HCT116 (cell line): ENCODE measurements at regions not wholly inside any gene's neighbourhood (a gene's known extent, or its start where the extent isn't known, plus 50 kb on each side); places are given as distances from the start of the nearest gene placed in this dataset.

ENCODE experiments used
- ATAC-seq: fragments of 200-7000 bp; cut with Tn5 transposase; 2 replicates; pipeline ENCODE4 v1.9.1; 2020; ENCODE audit warnings: mild to moderate bottlenecking, moderate library complexity
- BruUV-seq: library from RNA; stranded (reverse); fragments of 400-500 nt; replicated peaks from 2 replicates; lab custom pipeline; 2021; lab: Mats Ljungman, UMichigan
- CTCF ChIA-PET: fragments of 300-600 bp; sonication (Branson Sonifier 250); formaldehyde crosslinking; loops from one replicate; lab custom pipeline; 2021; ENCODE audit warnings: antibody characterized with exemption; lab: Charles Lee
- POLR2A ChIA-PET: fragments of 300-600, 350-600 bp; sonication (Branson Sonifier 250); formaldehyde crosslinking; loops from one replicate; lab custom pipeline; 2021; ENCODE audit warnings: antibody characterized with exemption; lab: Charles Lee
- RAD21 ChIA-PET, 2 experiments: fragments of 300-600 bp; sonication (Branson Sonifier 250); formaldehyde crosslinking; loops; one replicate each; lab custom pipeline; 2023; ENCODE audit warnings: low total read pairs in 2 of 2; ENCODE audit not compliant: uncharacterized antibody in 2 of 2, unreplicated experiment in 2 of 2, low non-redundant PET in 1 of 2; lab: Charles Lee
- DNase-seq: peaks from one replicate; pipeline ENCODE4 v3.0.0-alpha.2; 2010; ENCODE audit warnings: low read depth, low spot score
- H2AFZ ChIP-seq: fragments of 200-600 bp; shearing (Covaris generic), sonication (generic); 2 replicates; pipeline ENCODE4 v1.6.1; 2017; ENCODE audit warnings: low read depth, mixed run types, mixed read lengths, antibody characterized with exemption, low read length; ENCODE audit not compliant: poor library complexity, severe bottlenecking
- H3K27ac ChIP-seq: 2 replicates; pipeline ENCODE4 v1.5.1; 2012; ENCODE audit warnings: low read depth, low read length
- H3K27me3 ChIP-seq: fragments of 200-600 bp; sonication (generic); 2 replicates; pipeline ENCODE4 v1.6.1; 2016; ENCODE audit warnings: mixed run types, low read length, mixed read lengths; ENCODE audit not compliant: insufficient read depth
- H3K36me3 ChIP-seq, 2 experiments: fragments of 200-500 bp in 1 of 2; fragments of 200-600 bp in 1 of 2; sonication (Bioruptor generic) in 1 of 2; sonication (generic) in 1 of 2; 2 replicates each; pipeline versions ENCODE4 v1.5.1 to v1.6.1; 2014 to 2016; ENCODE audit warnings: low read length in 2 of 2, inconsistent platforms in 1 of 2, mixed read lengths in 1 of 2, mixed run types in 1 of 2; ENCODE audit not compliant: insufficient read depth in 2 of 2, control insufficient read depth in 1 of 2
- H3K4me1 ChIP-seq, 2 experiments: fragments of 200-600 bp in 1 of 2; sonication (generic) in 1 of 2; 2 replicates each; pipeline versions ENCODE4 v1.5.1 to v1.6.1; 2012 to 2017; ENCODE audit warnings: low read length in 2 of 2, inconsistent platforms in 1 of 2, mild to moderate bottlenecking in 1 of 2, mixed read lengths in 1 of 2, mixed run types in 1 of 2, moderate library complexity in 1 of 2; ENCODE audit not compliant: insufficient read depth in 2 of 2, control insufficient read depth in 1 of 2
- H3K4me2 ChIP-seq: fragments of 200-600 bp; sonication (generic); 2 replicates; pipeline ENCODE4 v1.6.1; 2017; ENCODE audit warnings: mixed run types, low read length, mixed read lengths
- H3K4me3 ChIP-seq, 2 experiments: fragments of 200-600 bp in 1 of 2; sonication (generic) in 1 of 2; replicated peaks in 1 of 2; 2 replicates each; pipeline ENCODE4 v1.5.1; 2011 to 2016; ENCODE audit warnings: low read length in 2 of 2, control low read depth in 1 of 2, low read depth in 1 of 2, mild to moderate bottlenecking in 1 of 2, mixed read lengths in 1 of 2, mixed run types in 1 of 2
- H3K79me2 ChIP-seq: fragments of 200-600 bp; sonication (generic); 2 replicates; pipeline ENCODE4 v1.6.1; 2017; ENCODE audit warnings: mild to moderate bottlenecking, mixed run types, low read length, moderate library complexity, mixed read lengths; ENCODE audit not compliant: insufficient read depth
- H3K9ac ChIP-seq: fragments of 200-600 bp; sonication (generic); 2 replicates; pipeline ENCODE4 v1.6.1; 2016; ENCODE audit warnings: low read length, mixed read lengths
- H3K9me2 ChIP-seq: fragments of 200-600 bp; sonication (generic), shearing (Covaris generic); 2 replicates; pipeline ENCODE4 v1.6.1; 2017; ENCODE audit warnings: mixed run types, mild to moderate bottlenecking, moderate library complexity; ENCODE audit not compliant: insufficient read depth
- H3K9me3 ChIP-seq, 2 experiments: fragments of 200-500 bp in 1 of 2; fragments of 200-600 bp in 1 of 2; sonication (Bioruptor generic) in 1 of 2; sonication (generic) in 1 of 2; 2 replicates each; pipeline ENCODE4 v1.6.1; 2014 to 2017; ENCODE audit warnings: low read length in 2 of 2, mixed read lengths in 2 of 2, inconsistent platforms in 1 of 2, low read depth in 1 of 2, mild to moderate bottlenecking in 1 of 2, mixed run types in 1 of 2, moderate library complexity in 1 of 2; ENCODE audit not compliant: control insufficient read depth in 1 of 2, insufficient read depth in 1 of 2
- H4K20me1 ChIP-seq: fragments of 200-600 bp; sonication (generic), shearing (Covaris generic); 2 replicates; pipeline ENCODE4 v1.6.1; 2017; ENCODE audit warnings: mixed run types, mild to moderate bottlenecking, moderate library complexity; ENCODE audit not compliant: insufficient read depth
- EZH2phosphoT487 ChIP-seq: fragments of 200-600 bp; IDR thresholded peaks from 2 replicates; pipeline ENCODE4 v1.6.1; 2018; ENCODE audit warnings: antibody characterized with exemption, borderline replicate concordance
- JUND ChIP-seq: IDR thresholded peaks from 2 replicates; pipeline ENCODE4 v1.6.1; 2012
- RAD21 ChIP-seq: IDR thresholded peaks from 2 replicates; pipeline ENCODE4 v1.6.1; 2012; ENCODE audit warnings: low read depth, mild to moderate bottlenecking
- REST ChIP-seq: IDR thresholded peaks from 2 replicates; pipeline ENCODE4 v1.6.1; 2012; ENCODE audit warnings: low read depth
- SP1 ChIP-seq: IDR thresholded peaks from 2 replicates; pipeline ENCODE4 v1.6.1; 2012; ENCODE audit warnings: low read depth
- YY1 ChIP-seq: IDR thresholded peaks from 2 replicates; pipeline ENCODE4 v1.6.1; 2011; ENCODE audit warnings: low read length, low read depth, moderate library complexity, mild to moderate bottlenecking; ENCODE audit not compliant: insufficient replicate concordance; ENCODE audit errors: extremely low read depth
- intact Hi-C: fragments of 100-400 bp; cut with micrococcal nuclease; formaldehyde crosslinking; loops from 2 replicates; pipeline ENCODE4 v1.10.0; 2022
- TF ChIP-seq, protein P1 (sequence below): IDR thresholded peaks from 2 replicates; pipeline ENCODE4 v1.6.1; 2012

GRCh38 chr6:100172322-100172713 lies 178.3 kb upstream of the MCHR2 start:
- DNase-seq, result no peak
- H3K4me1 ChIP-seq, result peaks cover 5 to 13% of the 10 kb centered on the region in 2 experiments; a peak in 2 of 4 replicates
- ChIA-PET RAD21 (no interaction called here), POLR2A (no interaction called here)
- no peak for ATAC-seq
- H2AFZ ChIP-seq, result no peak overlapping the region
- H3K27ac ChIP-seq, result no peak overlapping the region
- no peaks in the 10 kb centered on the region for H3K9me3 ChIP-seq
- no TSS peak for BruUV-seq
- H3K9me2 ChIP-seq, result no peaks in the 10 kb centered on the region
- TF ChIP-seq REST (no peak), JUND (no peak), EZH2phosphoT487 (no peak), YY1 (no peak), SP1 (no peak), RAD21 (no peak)
- TF ChIP-seq, protein P1, sequence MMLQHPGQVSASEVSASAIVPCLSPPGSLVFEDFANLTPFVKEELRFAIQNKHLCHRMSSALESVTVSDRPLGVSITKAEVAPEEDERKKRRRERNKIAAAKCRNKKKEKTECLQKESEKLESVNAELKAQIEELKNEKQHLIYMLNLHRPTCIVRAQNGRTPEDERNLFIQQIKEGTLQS, result no peak
- TF ChIP-seq, all 23 proteins: peak for 0
- Histone ChIP-seq H3K9ac (no peak overlapping the region), H3K36me3 (no peaks in the 10 kb centered on the region), H3K4me2 (no peak overlapping the region), H3K4me3 (no peak overlapping the region), H3K27me3 (no peaks in the 10 kb centered on the region), H4K20me1 (no peaks in the 10 kb centered on the region), H3K79me2 (no peaks in the 10 kb centered on the region)
- intact Hi-C loops, result no loop called here
- CTCF ChIA-PET, result no interaction called here
